Stimulated activated naive B cell treated with anti-CD40 and anti-IgM and Interleukin-4, amounts not matched to agents 10 μg/mL and 1 μg/mL and 100 μg/mL, for 72 hours (primary cell): ENCODE measurements at regions not wholly inside any gene's neighbourhood (a gene's known extent, or its start where the extent isn't known, plus 50 kb on each side); places are given as distances from the start of the nearest gene placed in this dataset.
"Not testable (repeated sequence)": the region's sequence is repeated elsewhere in the genome, so short reads cannot be mapped to it uniquely, and the experiment has no call there.

ENCODE experiments used
- ATAC-seq, 2 donors: fragments of 150-1000 bp; cut with Tn5 transposase; replicated peaks; 2 replicates each; pipeline ENCODE4 v1.10.0; 2021; ENCODE audit warnings: moderate library complexity in 1 of 2
- DNase-seq: peaks from one replicate; pipeline ENCODE4 v3.0.0; 2021
- H3K27ac Mint-ChIP-seq: one replicate; pipeline ENCODE4 v1.8.0; 2022; ENCODE audit warnings: mild to moderate bottlenecking, mixed read lengths
- H3K27me3 Mint-ChIP-seq, 2 donors: one replicate each; pipeline ENCODE4 v1.8.0; 2022; ENCODE audit warnings: mixed read lengths in 2 of 2
- H3K36me3 Mint-ChIP-seq, 2 donors: one replicate each; pipeline ENCODE4 v1.8.0; 2022; ENCODE audit warnings: mixed read lengths in 2 of 2, mild to moderate bottlenecking in 1 of 2
- H3K4me1 Mint-ChIP-seq, 2 donors: one replicate each; pipeline ENCODE4 v1.8.0; 2022; ENCODE audit warnings: mixed read lengths in 2 of 2, mild to moderate bottlenecking in 1 of 2
- H3K4me3 Mint-ChIP-seq, 2 donors: one replicate each; pipeline ENCODE4 v1.8.0; 2022; ENCODE audit warnings: mild to moderate bottlenecking in 2 of 2, mixed read lengths in 2 of 2, moderate library complexity in 1 of 2
- H3K9me3 Mint-ChIP-seq, 2 donors: one replicate each; pipeline ENCODE4 v1.8.0; 2022; ENCODE audit warnings: mixed read lengths in 2 of 2, mild to moderate bottlenecking in 1 of 2

GRCh38 chr7:16098585-16099179 lies 322.7 kb downstream of the CRPPA start:
- H3K27me3 Mint-ChIP-seq = peaks cover 6% of the 10 kb centered on the region in 2 donors
- no peaks in the 10 kb centered on the region for H3K36me3 Mint-ChIP-seq
- H3K4me1 Mint-ChIP-seq = no peaks in the 10 kb centered on the region
- H3K27ac Mint-ChIP-seq = no peak overlapping the region
- H3K4me3 Mint-ChIP-seq = no peak overlapping the region
- peaks cover 2 to 5% of the 10 kb centered on the region in 2 donors for H3K9me3 Mint-ChIP-seq
- DNase-seq (no peak), ATAC-seq (no peak)

GRCh38 chr7:16098058-16098457 lies 323.3 kb downstream of the CRPPA start:
- H3K27me3 Mint-ChIP-seq = peaks cover 6% of the 10 kb centered on the region in 2 donors
- DNase-seq (no peak), ATAC-seq (no peak)
- peaks cover 2 to 5% of the 10 kb centered on the region in 2 donors for H3K9me3 Mint-ChIP-seq
- no peak overlapping the region for H3K27ac Mint-ChIP-seq
- no peak overlapping the region for H3K4me3 Mint-ChIP-seq
- H3K4me1 Mint-ChIP-seq = no peaks in the 10 kb centered on the region
- no peaks in the 10 kb centered on the region for H3K36me3 Mint-ChIP-seq

- Mint-ChIP-seq H3K4me3 (no peak overlapping the region), H3K36me3 (no peaks in the 10 kb centered on the region), H3K27ac (no peak overlapping the region), H3K9me3 (no peaks in the 10 kb centered on the region), H3K27me3 (peaks cover 6% of the 10 kb centered on the region in 2 donors), H3K4me1 (peaks cover 0 to 6% of the 10 kb centered on the region in 2 donors)
- DNase-seq (no peak), ATAC-seq (no peak)
Observed at GRCh38 chr7:16095171-16095950, 326.0 kb downstream of the CRPPA start.

GRCh38 chr7:16094651-16095050 lies 326.7 kb downstream of the CRPPA start:
- no peaks in the 10 kb centered on the region for H3K36me3 Mint-ChIP-seq

GRCh38 chr7:16092711-16093110 lies 328.6 kb downstream of the CRPPA start:
- H3K9me3 Mint-ChIP-seq = no peaks in the 10 kb centered on the region
- H3K27me3 Mint-ChIP-seq = no peaks in the 10 kb centered on the region
- H3K4me3 Mint-ChIP-seq = no peak overlapping the region
- peaks cover 0 to 6% of the 10 kb centered on the region in 2 donors for H3K4me1 Mint-ChIP-seq
- no peak overlapping the region for H3K27ac Mint-ChIP-seq
- no peak for DNase-seq
- H3K36me3 Mint-ChIP-seq = no peaks in the 10 kb centered on the region
- no peak for ATAC-seq

More at GRCh38 chr7:16094651-16095050, 326.7 kb downstream of the CRPPA start:
- ATAC-seq = no peak
- Mint-ChIP-seq H3K4me1 (peaks cover 0 to 6% of the 10 kb centered on the region in 2 donors), H3K9me3 (no peaks in the 10 kb centered on the region), H3K27ac (no peak overlapping the region), H3K27me3 (peaks cover 6% of the 10 kb centered on the region in 2 donors), H3K4me3 (no peak overlapping the region)
- no peak for DNase-seq

- no peaks in the 10 kb centered on the region for H3K36me3 Mint-ChIP-seq
- no peak overlapping the region for H3K27ac Mint-ChIP-seq
- H3K4me3 Mint-ChIP-seq = no peak overlapping the region
- no peaks in the 10 kb centered on the region for H3K9me3 Mint-ChIP-seq
- no peaks in the 10 kb centered on the region for H3K27me3 Mint-ChIP-seq
- no peak for DNase-seq
- no peak for ATAC-seq
- peaks cover 0 to 6% of the 10 kb centered on the region in 2 donors for H3K4me1 Mint-ChIP-seq
Observed at GRCh38 chr7:16091701-16092310, 329.5 kb downstream of the CRPPA start.

- Mint-ChIP-seq H3K27ac (no peak overlapping the region), H3K36me3 (no peaks in the 10 kb centered on the region), H3K27me3 (no peaks in the 10 kb centered on the region), H3K4me1 (peaks cover 0 to 6% of the 10 kb centered on the region in 2 donors), H3K4me3 (no peak overlapping the region), H3K9me3 (no peaks in the 10 kb centered on the region)
- ATAC-seq (no peak), DNase-seq (no peak)
Observed at GRCh38 chr7:16089801-16090200, 331.5 kb downstream of the CRPPA start.

GRCh38 chr7:16089191-16089590 lies 332.1 kb downstream of the CRPPA start:
- Mint-ChIP-seq H3K4me3 (no peak overlapping the region), H3K36me3 (no peaks in the 10 kb centered on the region), H3K4me1 (peaks cover 0 to 6% of the 10 kb centered on the region in 2 donors), H3K27ac (no peak overlapping the region), H3K9me3 (no peaks in the 10 kb centered on the region), H3K27me3 (no peaks in the 10 kb centered on the region)
- no peak for DNase-seq
- no peak for ATAC-seq

GRCh38 chr7:16086743-16087142 lies 334.6 kb downstream of the CRPPA start:
- H3K4me3 Mint-ChIP-seq = no peak overlapping the region
- no peak overlapping the region for H3K27ac Mint-ChIP-seq
- DNase-seq = no peak
- no peak for ATAC-seq
- H3K9me3 Mint-ChIP-seq = no peaks in the 10 kb centered on the region
- H3K4me1 Mint-ChIP-seq = peaks cover 0 to 3% of the 10 kb centered on the region in 2 donors
- no peaks in the 10 kb centered on the region for H3K36me3 Mint-ChIP-seq
- H3K27me3 Mint-ChIP-seq = no peaks in the 10 kb centered on the region

GRCh38 chr7:16085780-16086179 lies 335.6 kb downstream of the CRPPA start:
- not testable (repeated sequence) for H3K36me3 Mint-ChIP-seq, H3K4me3 Mint-ChIP-seq, ATAC-seq, H3K27me3 Mint-ChIP-seq, DNase-seq, H3K9me3 Mint-ChIP-seq, H3K4me1 Mint-ChIP-seq, H3K27ac Mint-ChIP-seq

- Mint-ChIP-seq H3K9me3 (no peaks in the 10 kb centered on the region), H3K27me3 (no peaks in the 10 kb centered on the region)
Observed at GRCh38 chr7:16084875-16085274, 336.5 kb downstream of the CRPPA start.

GRCh38 chr7:16084370-16084769 lies 337.0 kb downstream of the CRPPA start:
- Mint-ChIP-seq H3K4me1 (no peaks in the 10 kb centered on the region), H3K9me3 (no peaks in the 10 kb centered on the region), H3K27me3 (no peaks in the 10 kb centered on the region), H3K27ac (no peak overlapping the region), H3K36me3 (no peaks in the 10 kb centered on the region), H3K4me3 (no peak overlapping the region)
- DNase-seq = no peak
- ATAC-seq = no peak

More at GRCh38 chr7:16084875-16085274, 336.5 kb downstream of the CRPPA start:
- Mint-ChIP-seq H3K4me1 (no peaks in the 10 kb centered on the region), H3K36me3 (no peaks in the 10 kb centered on the region), H3K27ac (no peak overlapping the region), H3K4me3 (no peak overlapping the region)
- ATAC-seq (no peak), DNase-seq (no peak)

- ATAC-seq (no peak), DNase-seq (no peak)
- no peak overlapping the region for H3K4me3 Mint-ChIP-seq
Observed at GRCh38 chr7:16083931-16084330, 337.4 kb downstream of the CRPPA start.

GRCh38 chr7:16080131-16080530 lies 341.2 kb downstream of the CRPPA start:
- Mint-ChIP-seq H3K4me1 (no peaks in the 10 kb centered on the region), H3K27ac (no peak overlapping the region), H3K4me3 (no peak overlapping the region), H3K36me3 (no peaks in the 10 kb centered on the region), H3K27me3 (no peaks in the 10 kb centered on the region), H3K9me3 (no peaks in the 10 kb centered on the region)
- DNase-seq (no peak), ATAC-seq (no peak)

More at GRCh38 chr7:16083931-16084330, 337.4 kb downstream of the CRPPA start:
- Mint-ChIP-seq H3K27ac (no peak overlapping the region), H3K9me3 (no peaks in the 10 kb centered on the region), H3K4me1 (no peaks in the 10 kb centered on the region), H3K36me3 (no peaks in the 10 kb centered on the region), H3K27me3 (no peaks in the 10 kb centered on the region)

GRCh38 chr7:16079723-16080122 lies 341.6 kb downstream of the CRPPA start:
- H3K27me3 Mint-ChIP-seq = no peaks in the 10 kb centered on the region
- no peaks in the 10 kb centered on the region for H3K36me3 Mint-ChIP-seq
- H3K27ac Mint-ChIP-seq = no peak overlapping the region
- no peaks in the 10 kb centered on the region for H3K4me1 Mint-ChIP-seq
- no peak overlapping the region for H3K4me3 Mint-ChIP-seq
- no peaks in the 10 kb centered on the region for H3K9me3 Mint-ChIP-seq
- ATAC-seq (no peak), DNase-seq (no peak)
